ENCODE measurements at regions not wholly inside any gene's neighbourhood (a gene's known extent, or its start where the extent isn't known, plus 50 kb on each side); places are given as distances from the start of the nearest gene placed in this dataset.

DNA sequence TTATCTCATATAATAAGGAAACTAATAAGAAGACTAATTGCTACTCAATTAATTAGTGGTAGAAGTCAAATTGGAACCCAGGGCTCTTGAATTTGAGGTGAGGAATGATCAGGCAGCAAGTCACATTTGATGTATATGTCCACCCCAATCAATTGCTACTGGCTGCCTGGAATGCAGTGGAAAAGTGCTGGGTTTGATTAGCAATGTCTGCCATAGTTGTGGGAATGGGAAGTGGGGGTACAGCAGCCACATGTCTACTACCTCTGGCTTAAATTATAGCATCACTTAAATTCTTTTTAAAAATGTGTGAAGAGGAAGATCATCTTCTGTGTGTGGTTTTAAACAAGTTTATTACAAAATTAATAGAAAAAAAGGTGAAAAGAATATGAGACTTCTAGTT, 50.8 kb upstream of the NAV2 start:
- no peak for DNase-seq

DNA sequence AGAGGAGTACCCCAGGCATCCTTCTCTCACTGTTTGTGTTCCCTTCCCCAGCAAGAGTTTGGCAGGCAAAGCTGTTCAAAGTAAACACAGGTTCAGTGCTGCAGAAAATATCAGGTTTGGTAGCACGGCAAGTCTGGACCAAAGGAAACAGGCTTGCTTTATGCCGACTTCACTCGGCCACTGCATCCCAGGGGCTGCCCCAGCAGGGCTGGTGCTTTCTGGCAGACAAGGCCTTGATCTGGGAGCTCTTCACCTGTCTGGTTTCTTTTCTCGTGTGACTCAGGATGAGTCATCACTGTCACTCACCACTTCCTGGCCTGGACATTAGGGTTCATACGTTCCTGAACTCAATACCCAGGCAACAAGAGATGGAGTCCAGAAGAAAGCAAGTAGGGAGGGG, 52.6 kb upstream of the NAV2 start:
- peak in 1 of 2 experiments; percentile 18 for DNase-seq

DNA sequence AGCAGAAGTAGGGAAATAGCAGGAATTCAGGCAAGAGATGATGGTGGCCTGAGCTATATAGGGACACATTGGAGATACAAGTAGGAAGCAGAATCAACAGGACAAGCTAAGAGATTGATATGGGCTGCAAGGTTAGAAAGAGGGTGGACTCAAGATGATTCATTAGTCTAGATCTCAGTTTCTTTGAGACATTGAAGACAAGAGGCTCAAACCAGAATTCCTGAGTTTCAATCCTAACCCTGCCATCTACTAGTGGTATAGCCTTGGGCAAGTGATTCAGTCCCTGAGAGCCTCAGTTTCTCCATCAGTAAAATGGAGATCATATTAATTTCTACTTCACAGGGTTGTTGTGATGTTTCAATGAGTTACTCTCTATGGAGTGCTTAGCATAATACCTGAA, 53.1 kb upstream of the NAV2 start:
- DNase-seq: no peak

DNA sequence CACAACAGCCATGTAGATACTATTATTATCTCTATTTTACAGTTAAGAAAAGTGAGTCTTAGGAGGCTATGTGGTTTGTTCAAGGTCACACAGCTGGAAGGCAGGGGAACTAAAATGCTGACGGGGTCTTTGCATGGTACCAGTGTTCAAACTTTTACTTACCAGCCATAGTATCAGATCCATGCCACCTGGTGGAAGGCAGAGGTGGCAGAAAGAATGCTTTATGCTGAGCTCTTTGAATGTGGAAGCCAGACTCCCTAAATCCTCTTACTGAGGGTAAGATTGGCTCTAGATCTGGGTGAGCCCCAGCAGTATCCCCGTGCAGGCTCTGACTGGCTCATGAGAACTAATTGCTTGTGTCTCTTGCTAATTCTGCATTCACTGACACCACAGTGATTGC, 54.3 kb upstream of the NAV2 start:
- no peak for DNase-seq

DNA sequence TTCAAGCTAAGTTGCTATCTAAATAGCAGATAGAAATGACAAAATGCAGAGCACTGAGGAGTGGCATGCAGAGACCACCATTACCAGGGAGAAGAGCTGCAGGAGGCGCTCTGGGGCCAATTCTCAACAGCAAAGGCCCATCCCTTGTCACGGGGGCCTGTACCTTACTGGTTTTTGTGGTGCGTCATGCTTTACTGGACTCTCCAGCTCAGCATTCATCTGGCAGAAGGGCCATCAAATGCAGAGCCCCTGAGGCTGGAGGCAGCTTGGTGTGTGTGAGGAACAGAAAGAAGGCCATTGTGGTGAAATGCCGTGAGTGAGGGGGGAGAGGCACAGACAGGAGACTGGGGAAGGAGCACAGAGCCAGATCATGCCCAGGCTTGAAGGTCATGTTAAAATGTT, 56.5 kb upstream of the NAV2 start:
- no peak for DNase-seq

DNA sequence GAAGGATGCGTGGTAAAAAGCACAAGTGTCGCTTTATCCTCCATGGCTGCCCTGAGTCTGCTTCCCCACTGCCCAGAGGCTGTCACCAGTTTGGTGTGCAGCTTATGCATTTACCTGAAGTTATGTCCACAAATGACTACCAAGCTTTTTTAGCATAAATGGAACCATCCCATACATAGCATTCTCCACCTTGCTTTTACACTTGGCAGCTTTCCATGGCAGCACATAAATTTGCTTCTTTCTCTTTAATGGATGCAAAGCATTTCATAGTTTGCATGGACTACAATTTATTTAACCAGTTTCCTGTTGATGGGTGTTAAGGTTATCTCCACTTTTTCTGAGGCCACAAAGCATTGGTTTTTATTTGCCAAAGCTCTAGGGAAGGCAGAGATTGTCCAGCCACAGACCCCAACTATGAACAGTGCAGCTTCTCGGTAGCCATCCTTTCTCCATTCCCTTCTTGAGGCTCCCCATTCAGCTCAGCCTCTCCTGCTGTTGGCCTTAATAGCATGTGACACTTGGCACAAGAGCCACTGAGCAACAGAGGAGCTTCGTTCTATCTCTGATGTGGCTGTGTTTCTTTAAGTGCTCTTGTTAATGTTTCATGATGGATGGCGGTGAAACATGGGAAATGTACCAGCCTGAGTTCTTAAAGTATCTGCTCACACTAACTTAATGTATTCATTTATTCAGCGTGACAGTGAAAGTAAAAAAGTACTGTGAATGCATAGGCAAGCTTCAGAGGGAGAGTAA, 59.8 kb upstream of the NAV2 start:
- no peak for DNase-seq

DNA sequence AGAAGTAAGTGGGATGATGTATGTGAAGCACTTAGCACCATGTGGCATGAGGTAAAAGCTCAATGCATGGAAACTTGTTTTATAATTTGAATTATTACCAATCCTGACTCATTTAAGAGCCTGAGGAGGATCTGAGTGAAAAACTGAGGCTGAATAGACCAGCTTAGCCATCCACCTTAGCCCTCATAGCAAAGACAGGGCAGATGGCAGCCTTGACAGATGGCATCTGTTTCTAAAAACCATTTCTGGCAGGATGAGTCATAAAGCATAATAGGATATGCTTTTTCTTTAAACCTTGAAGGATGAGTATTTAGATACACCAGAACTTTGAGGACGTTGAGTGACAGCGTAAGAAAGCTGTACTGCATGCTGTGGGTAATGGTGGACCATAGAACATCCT, 61.0 kb upstream of the NAV2 start:
- DNase-seq: no peak

DNA sequence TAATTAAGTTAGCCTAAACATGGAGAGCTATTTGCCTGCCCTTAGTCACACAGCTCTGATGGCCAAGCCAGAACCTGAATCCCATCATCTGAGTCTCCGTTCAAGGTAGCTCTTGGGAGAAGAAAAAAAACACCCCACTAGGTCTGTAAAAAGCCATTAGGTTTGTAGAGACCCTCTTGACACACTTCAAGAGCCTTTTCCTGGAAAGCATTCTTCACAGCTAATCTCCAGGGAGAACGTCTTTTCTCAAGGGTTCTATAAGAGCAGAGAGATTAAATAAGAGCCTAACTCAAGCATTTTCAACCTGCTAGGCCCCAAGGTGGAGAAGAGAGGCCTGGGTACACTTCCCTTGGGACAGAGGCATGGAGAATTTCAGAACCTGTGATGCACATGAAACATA, 61.6 kb upstream of the NAV2 start:
- DNase-seq: no peak

DNA sequence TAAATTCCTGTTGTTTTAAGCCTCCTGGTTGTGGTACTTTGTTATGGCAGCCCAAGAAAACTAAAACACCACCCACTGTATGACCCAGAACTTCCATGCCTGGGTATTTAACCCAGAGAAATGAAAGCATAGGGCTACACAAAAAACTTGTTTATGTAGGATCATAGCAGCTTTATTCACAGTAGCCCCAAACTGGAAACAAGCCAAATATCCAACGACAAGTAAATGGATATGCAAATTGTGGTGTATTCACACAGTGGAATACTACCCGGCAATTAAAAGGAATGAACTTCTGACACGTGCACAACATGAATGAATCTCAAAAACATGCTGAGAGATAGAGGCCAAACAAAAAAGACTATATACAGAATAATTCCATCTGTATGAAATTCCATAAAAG, 62.2 kb upstream of the NAV2 start:
- no peak for DNase-seq

DNA sequence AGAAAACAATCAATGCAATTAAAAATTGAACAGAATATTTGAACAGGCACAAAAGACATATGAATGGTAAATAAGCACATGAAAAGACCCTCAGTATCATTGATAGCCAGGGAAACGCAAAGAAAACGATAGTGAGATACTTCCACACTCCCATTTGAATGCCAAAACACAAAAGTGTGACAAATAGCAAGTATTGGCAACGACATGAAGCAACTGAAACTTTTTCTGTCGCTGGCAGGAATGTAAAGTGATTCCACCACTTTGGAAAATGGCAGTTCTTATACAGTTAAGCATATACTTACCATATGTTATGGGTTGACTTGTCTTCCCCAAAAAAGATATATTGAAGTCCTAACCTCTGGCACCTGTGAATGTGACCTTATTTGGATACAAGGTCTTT, 62.9 kb upstream of the NAV2 start:
- DNase-seq: no peak

DNA sequence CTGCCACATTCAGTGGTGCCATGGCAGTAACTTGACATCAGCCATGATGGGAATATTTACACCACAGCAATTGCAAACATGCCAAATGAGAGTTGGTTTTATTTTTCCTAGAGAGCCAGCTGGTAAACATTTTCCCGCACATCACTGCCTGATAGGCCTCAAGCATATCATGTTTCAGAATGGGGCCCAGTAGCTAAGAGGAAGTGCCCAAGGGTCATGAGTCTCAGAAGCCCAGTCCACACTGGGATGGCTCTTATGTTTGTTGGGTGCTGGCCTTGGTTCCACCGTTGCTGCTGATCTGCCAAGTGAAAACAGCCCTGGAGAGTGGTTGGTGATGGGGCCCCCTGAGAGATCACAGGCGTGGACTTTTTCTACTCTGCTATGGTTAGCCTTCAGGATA, 64.3 kb upstream of the NAV2 start:
- no peak for DNase-seq

DNA sequence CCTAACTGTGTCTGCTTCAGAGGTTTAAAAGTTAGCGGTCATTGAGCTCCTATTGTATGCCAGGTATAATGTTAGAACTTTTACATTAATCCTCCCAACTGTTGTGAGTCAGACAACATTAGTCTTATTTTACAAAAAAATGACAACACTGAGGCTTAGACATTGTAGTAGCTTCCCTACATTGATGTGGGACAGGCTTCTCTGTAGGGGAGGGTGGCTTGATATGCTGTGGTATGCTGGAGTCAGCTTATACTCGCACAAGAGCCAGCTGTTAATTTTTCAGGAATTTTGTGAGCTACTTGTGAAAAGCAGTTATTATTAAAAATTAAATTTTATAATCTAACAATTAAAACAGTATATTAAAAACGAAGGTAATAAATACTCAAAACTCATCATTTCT, 64.8 kb upstream of the NAV2 start:
- no peak for DNase-seq

DNA sequence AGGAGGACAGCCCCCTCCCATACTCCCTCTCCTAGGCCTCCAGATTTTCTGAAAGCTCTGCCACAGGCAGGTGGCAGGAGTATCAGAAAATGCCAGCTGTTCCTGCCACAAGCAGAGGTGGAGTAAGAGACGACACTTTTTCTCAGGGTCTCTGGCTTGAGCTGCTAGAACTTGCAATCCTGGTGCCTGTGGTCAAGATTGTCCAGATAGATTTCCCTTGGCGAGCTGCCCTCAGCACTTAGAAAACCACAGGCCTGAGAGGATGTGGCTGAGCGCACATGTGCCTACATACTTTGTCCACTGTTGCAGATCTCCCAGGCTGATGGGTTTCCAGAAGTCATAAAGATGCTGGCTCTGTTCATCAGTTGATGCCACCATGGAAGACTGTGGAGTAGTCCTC, 65.7 kb upstream of the NAV2 start:
- DNase-seq: no peak

DNA sequence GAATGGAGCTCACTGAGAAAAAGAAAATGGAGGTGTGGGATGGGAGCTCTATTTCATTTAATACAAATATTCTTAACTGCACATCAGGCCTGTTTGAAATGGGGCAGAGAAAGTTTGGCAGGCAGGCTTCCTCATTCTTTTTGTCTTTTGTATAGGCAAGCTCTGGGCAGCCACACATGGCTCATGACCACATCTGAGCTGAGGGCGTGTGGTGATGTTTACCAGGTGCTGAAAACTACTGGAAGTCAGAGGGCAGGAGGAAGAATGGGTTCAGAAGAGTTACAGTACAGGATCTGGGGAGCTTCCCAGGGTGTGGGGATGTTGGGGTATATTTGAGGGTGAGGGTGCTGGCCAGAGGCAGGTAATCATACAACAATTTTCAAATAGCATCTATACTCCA, 66.3 kb upstream of the NAV2 start:
- DNase-seq: no peak

DNA sequence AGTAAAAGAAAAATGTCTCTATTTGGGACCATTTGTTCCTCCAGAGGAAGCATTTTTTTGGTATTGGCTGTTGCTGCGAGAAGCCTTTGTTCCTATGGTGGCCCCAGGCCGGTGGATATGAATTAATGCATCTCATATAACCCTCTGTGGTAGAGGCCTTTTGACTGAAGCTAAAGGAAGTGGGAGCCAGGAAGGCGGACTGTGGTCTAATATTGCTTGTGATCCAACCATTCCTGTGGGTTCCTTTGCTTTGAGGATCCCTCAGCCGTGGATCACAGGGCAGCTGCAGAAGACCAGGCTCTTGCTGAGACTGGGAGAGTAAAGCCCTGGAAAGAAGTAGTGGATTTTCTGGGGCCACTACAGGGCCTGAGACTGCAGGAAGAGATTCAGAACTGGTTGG, 68.3 kb upstream of the NAV2 start:
- DNase-seq: no peak

DNA sequence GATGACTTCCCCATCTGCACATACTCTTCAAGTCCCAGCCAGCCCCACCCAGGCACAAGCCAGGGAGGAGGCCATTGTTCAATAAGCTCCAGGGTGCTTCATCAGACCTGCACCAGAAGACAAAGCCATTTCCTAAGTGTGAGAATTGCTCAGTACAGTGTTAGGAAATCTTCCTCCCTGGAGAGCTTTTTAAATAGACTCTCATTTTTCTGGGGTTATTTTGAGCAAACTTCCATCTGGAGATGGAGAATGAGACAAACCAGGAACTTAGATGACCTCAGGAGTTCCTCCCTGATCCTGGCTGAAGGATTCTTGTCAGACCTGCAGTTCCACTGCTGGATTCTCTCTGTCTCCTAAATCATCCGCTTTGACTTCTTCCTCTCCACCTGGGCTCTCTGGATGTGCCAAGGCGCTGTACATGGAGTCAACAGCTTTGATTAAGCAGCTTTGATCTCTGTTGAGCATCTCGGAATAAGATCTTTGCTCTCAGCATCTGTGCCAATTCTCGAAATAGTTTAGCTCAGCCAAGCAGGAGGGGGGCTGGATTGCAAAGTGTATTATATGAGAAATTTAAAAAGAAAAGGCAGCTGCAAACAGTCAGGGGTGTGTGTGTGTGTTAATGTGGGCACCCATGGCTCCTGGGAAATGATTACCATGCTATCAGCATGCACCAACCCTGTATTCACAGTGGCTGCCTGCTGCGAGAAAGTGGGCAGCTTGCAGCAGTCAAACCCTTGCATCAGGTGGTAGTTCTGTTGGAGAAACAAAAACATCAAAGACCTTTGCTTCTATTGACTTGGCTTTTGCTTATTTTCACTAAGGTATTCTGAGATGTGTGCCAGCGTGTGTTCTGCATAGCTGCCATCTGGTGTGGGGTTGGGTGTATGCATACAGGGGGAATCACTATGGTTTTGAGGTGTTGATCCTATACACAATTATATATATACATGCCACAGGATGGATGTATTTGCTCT, 70.2 kb upstream of the NAV2 start:
- peak in 1 of 2 experiments; percentile 40 for DNase-seq

DNA sequence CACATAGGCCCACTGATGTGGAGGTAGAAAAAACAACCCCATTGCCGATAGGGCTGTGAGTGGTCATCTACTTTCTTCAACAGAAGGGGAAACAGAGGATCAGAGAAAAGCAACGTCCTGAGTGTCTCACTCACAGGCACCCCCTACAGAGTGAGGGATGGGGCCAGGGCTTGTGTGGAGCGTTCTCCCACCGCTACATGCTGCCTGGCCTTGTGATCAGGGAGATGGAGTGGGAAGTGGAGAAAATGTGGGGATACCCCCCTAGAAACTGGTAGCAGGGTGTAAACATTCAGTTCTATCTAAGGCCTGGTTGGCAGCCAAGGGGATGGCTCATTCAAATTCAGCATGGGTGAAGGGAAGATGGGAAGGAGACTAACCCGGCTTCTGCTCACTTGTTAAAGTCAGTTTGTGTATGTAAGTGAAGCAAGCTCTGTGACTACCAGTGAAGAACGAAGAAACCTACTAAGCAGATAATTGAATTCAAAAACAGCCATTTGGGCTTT, 73.0 kb upstream of the NAV2 start:
- no peak for DNase-seq

DNA sequence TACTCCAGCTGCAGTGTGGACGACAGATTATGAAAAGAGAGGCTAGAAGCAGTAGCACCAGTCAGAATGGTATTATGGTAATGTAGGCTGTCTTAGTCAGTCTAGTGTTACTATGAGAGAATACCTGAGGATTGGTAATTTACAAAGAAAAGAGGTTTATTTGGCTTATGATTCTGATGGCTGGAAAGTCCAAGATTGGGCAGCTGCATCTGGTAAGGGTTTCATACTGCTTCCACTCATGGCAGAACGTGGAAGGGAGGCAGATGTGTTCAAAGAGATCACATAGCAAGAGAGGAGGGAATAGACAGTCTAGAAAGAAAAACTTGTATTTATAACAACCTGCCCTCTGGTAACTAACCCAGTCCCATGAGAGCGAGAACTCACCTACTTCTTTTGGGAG, 77.3 kb upstream of the NAV2 start:
- DNase-seq: no peak

DNA sequence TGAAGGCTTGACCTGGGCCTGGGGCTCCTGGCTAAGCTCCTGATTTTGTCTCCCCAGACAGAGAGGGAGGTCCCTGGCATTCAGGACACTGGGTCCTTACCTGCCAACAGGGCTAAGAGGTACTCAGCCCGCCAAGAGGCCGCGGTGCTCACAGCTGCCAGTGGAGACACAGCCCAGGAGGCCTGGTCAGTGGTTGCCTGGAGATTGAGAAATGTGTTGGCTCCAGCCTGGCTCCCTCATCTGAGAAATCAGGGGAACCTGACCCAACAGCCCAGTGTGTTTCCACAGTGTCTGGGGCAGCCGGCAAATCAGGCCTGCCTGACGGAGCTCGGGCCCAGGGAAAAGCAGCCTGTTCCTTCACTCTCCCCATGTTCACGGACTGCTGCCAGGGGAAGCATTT, 79.4 kb upstream of the NAV2 start:
- DNase-seq: no peak

DNA sequence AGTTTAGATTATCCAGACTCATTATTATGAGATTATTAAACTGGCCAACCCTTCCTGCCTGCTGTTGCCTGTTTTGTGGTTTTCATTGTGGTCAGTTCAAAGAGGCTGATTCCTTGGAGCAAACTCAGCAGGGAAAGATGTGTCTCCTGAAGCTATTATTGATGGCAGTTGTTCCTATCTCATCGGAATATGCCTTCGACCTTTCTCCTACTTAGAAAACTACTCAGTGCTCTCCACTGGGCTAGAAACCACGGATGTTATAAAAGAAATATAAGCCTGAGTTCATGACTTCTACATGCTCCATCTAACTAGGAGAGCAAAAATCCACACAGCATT, 80.2 kb upstream of the NAV2 start:
- DNase-seq: no peak

DNA sequence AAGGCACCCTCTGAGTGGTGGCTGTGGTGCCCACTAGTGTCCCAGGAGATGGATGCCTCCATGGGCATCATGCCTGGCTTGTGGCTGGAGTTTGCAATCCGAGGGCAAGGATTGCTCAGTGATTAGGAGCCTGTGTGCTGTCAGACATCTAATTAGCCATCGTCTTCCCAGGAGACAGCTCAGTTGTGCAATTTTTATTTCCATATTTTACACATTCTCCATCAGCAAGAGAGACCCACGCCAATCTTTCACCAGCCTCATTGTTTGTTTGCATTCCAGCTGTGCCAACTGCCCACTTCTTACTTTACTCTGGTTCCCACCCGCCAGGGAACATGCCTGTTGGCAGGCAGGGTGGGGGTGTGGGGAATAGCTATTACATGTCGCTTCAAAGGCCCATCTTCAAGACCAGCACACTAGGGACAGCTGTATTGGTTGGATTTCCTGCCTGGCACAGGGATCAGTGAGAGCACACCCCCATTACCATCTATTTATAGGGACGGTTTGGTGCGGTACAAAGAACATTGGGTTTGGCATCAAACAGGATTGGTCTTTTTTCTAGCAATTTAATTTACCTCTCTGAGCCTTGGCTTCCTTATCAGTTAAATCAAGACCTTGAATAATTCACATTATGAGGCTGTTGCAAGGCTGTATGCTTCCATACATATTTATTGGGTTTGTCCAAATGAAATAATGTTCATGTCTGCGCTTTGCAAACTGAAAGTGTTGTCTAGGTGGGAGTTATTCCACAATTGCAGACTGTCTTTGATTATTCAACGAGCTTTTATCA, 80.7 kb upstream of the NAV2 start:
- DNase-seq: no peak

DNA sequence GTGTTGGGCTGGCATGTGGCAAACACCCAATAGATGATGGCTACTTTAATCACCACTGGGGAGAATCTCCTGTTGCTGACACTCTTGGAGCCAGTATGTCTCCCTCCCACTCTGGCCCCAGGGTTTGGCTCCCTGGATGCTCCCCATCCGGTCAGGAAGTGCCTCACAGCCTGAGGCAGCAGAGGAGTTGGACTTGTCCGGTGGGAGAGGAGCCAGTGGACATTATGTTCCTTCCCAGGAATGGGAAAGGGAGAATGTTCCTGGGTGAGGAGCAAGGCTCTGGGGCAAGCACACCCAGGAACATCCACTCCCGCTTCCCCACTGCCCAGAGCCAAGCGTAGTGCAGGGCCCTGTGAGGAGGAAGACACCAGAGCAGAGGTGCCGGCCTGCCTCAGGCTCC, 84.6 kb upstream of the NAV2 start:
- no peak for DNase-seq

DNA sequence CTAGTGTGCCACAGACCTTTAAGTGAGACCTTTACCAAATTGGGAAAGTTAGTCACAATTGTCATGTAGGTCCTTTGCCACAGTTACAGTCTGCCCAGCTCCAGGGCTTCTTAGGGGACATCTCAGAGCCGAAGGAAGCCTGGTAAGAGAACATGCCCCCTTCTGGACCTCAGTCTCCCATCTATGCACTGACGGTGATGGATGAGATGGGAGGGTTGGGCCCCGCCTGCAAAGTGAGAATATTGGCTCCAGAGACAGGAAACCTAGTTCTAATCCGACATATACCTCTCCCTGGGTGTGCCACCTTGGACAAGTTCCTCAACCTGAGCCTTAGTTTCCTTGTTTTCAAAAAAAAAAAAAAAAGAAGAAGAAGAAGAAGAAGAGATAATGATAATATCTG, 85.1 kb upstream of the NAV2 start:
- DNase-seq: no peak

DNA sequence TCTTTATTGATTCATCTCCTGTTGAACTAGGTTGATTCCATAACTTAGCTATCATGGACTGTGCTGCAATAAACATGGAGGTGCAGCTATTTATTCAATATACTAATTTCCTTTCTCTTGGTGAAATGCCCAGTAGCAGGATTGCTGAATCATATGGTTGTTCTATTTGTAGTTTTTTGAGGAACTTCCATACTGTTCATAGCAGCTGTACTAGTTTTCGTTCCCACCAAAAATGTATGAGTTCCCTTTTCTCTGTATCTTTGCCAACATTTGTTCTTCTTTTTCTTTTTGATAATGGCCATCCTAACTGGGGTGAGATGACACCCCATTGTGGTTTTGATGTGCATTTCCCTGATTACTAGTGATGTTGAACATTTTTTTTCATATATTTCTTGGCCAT, 87.2 kb upstream of the NAV2 start:
- DNase-seq: no peak
